Fibroblast of lung (primary cell): ENCODE measurements at regions not wholly inside any gene's neighbourhood (a gene's known extent, or its start where the extent isn't known, plus 50 kb on each side); places are given as distances from the start of the nearest gene placed in this dataset.

Experiments
- DNase-seq, 2 donors: peaks; one replicate each; pipeline versions ENCODE4 v3.0.0 to v3.0.0-alpha.2; 2010; ENCODE audit warnings: low read depth in 2 of 2
- H2AFZ ChIP-seq: 2 replicates; pipeline ENCODE4 v1.5.1; 2012; ENCODE audit warnings: low read length, control low read depth, inconsistent platforms
- H3K27ac ChIP-seq: 2 replicates; pipeline ENCODE4 v1.5.1; 2011; ENCODE audit warnings: low read length, control low read depth; ENCODE audit not compliant: insufficient read depth
- H3K27me3 ChIP-seq: 2 replicates; pipeline ENCODE4 v1.5.1; 2011; ENCODE audit warnings: mild to moderate bottlenecking, low read length; ENCODE audit not compliant: control insufficient read depth, insufficient read depth
- H3K36me3 ChIP-seq: 2 replicates; pipeline ENCODE4 v1.5.1; 2011; ENCODE audit warnings: low read length; ENCODE audit not compliant: control insufficient read depth, insufficient read depth
- H3K4me1 ChIP-seq: 2 replicates; pipeline ENCODE4 v1.5.1; 2011; ENCODE audit warnings: low read length; ENCODE audit not compliant: control insufficient read depth, insufficient read depth; ENCODE audit errors: extremely low read depth
- H3K4me2 ChIP-seq: 2 replicates; pipeline ENCODE4 v1.5.1; 2011; ENCODE audit warnings: low read length, control low read depth; ENCODE audit not compliant: insufficient read depth; ENCODE audit errors: extremely low read depth
- H3K4me3 ChIP-seq, 4 experiments: fragments of 200-600 bp in 1 of 4; sonication (generic) in 1 of 4; replicated peaks in 1 of 4; 2 replicates each; pipeline ENCODE4 v1.5.1; 2011 to 2016; ENCODE audit warnings: low read length in 4 of 4, low read depth in 3 of 4, mild to moderate bottlenecking in 3 of 4, control low read depth in 2 of 4, inconsistent platforms in 1 of 4, mixed read lengths in 1 of 4; ENCODE audit not compliant: insufficient read depth in 1 of 4; ENCODE audit errors: control extremely low read depth in 1 of 4
- H3K79me2 ChIP-seq: 2 replicates; pipeline ENCODE4 v1.5.1; 2012; ENCODE audit warnings: mild to moderate bottlenecking, low read length, inconsistent platforms; ENCODE audit not compliant: control insufficient read depth, insufficient read depth
- H3K9ac ChIP-seq: 2 replicates; pipeline ENCODE4 v1.5.1; 2011; ENCODE audit warnings: mild to moderate bottlenecking, low read length, control low read depth; ENCODE audit not compliant: insufficient read depth
- H3K9me3 ChIP-seq: 2 replicates; pipeline ENCODE4 v1.5.1; 2012; ENCODE audit warnings: low read depth, low read length; ENCODE audit not compliant: control insufficient read depth, insufficient read depth
- H4K20me1 ChIP-seq: 2 replicates; pipeline ENCODE4 v1.5.1; 2011; ENCODE audit warnings: low read length; ENCODE audit not compliant: control insufficient read depth, insufficient read depth; ENCODE audit errors: extremely low read depth
- CTCF ChIP-seq, 2 donors: IDR thresholded peaks in 1 of 2; conservative IDR thresholded peaks in 1 of 2; 1 replicate in 1 of 2; 2 replicates in 1 of 2; pipeline ENCODE4 v1.5.1; 2011 to 2012; ENCODE audit warnings: low read length in 2 of 2, control low read depth in 1 of 2, inconsistent platforms in 1 of 2, low read depth in 1 of 2, mild to moderate bottlenecking in 1 of 2
- EZH2 ChIP-seq: IDR thresholded peaks from 2 replicates; pipeline ENCODE4 v1.5.1; 2012; ENCODE audit warnings: low read length, control low read depth, mild to moderate bottlenecking; ENCODE audit errors: missing control alignments

DNA sequence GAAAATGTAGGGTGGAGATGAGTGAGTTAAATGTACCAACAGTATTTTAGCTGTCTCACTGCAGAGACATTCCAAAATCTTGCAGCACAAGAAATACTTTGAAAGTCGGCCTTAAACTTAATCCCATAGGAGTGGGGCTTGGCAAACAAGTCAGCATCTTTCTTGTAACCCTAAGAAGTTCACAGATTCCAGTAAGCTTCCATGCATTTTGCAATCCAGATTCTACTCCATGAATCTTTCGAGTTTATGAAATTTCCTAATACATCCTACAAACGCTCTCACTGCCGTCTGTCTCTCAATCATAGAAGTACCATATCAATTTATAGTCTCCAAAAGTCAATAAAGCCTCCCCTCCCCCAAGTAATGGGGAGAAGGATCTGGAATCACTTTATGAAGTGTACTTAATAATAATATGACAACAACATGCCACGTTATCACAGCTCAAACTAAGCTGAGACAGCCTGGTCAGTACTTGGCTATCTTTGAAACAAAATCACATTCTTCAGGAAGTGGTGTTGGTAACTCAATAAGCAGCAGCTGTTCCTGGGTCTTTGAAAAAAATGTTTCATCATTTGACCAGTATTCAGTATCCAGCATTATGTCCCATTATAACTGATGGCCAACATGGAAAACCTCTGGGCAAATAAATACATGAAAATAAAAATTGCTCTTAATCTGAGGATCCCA, 317.4 kb upstream of the RUNX1 start:
- H3K79me2 ChIP-seq, result no peaks in the 10 kb centered on the region
- no peaks in the 10 kb centered on the region for H3K27me3 ChIP-seq
- H4K20me1 ChIP-seq, result no peaks in the 10 kb centered on the region
- TF ChIP-seq CTCF (conservative IDR thresholded peaks at IDR 0.05 in 1 of 2, IDR thresholded peaks at IDR 0.05 in 1 of 2; ENCODE audit: low read depth in 1 of 2, low read length in 2 of 2), result no peak
- TF ChIP-seq EZH2, result no peak
- no peaks in the 10 kb centered on the region for H3K9me3 ChIP-seq
- H3K9ac ChIP-seq, result no peak overlapping the region
- peak overlapping the region; percentile 67 for H3K4me2 ChIP-seq
- DNase-seq, result peak; percentile 68 to 88
- H3K27ac ChIP-seq, result peak overlapping the region; percentile 63
- no peak overlapping the region for H3K4me3 ChIP-seq
- peaks cover 2% of the 10 kb centered on the region for H3K4me1 ChIP-seq
- peak overlapping the region; percentile 4 for H2AFZ ChIP-seq
- no peaks in the 10 kb centered on the region for H3K36me3 ChIP-seq

GRCh38 chr21:35363458-35363857, 314.4 kb upstream of the RUNX1 start:
- Histone ChIP-seq H2AFZ (no peak overlapping the region), H3K9me3 (no peaks in the 10 kb centered on the region), H3K36me3 (no peaks in the 10 kb centered on the region), H3K27me3 (no peaks in the 10 kb centered on the region), H3K79me2 (no peaks in the 10 kb centered on the region), H3K9ac (no peak overlapping the region), H3K4me3 (no peak overlapping the region), H3K4me2 (no peak overlapping the region), H3K4me1 (peaks cover 2% of the 10 kb centered on the region), H3K27ac (no peak overlapping the region), H4K20me1 (no peaks in the 10 kb centered on the region)
- TF ChIP-seq EZH2 (no peak), CTCF (conservative IDR thresholded peaks at IDR 0.05 in 1 of 2, IDR thresholded peaks at IDR 0.05 in 1 of 2; ENCODE audit: low read depth in 1 of 2, low read length in 2 of 2) (no peak)
- DNase-seq, result no peak

DNA sequence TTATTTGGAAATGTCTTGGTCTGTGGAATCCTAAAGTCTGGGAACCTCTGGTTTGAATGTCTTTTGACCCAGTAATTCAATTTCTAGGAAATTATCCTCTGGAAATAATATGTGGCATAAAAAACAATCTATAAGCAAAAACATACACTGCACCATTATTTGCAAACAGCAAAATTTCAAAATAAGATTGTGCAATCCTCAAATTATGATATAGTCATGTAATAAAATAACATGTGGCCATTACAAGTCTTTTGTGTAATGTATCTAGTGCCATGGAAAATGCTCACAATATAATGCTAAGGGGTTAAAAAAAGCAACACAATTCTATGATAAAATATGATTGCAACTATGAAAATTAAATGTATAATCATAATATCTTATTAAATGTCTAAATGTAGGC, 312.9 kb upstream of the RUNX1 start:
- H3K4me3 ChIP-seq, result no peak overlapping the region
- H3K9ac ChIP-seq, result no peak overlapping the region
- H3K27ac ChIP-seq, result no peak overlapping the region
- TF ChIP-seq CTCF (conservative IDR thresholded peaks at IDR 0.05 in 1 of 2, IDR thresholded peaks at IDR 0.05 in 1 of 2; ENCODE audit: low read depth in 1 of 2, low read length in 2 of 2), result no peak
- no peak for TF ChIP-seq EZH2
- H2AFZ ChIP-seq, result no peak overlapping the region
- H3K79me2 ChIP-seq, result no peaks in the 10 kb centered on the region
- no peak overlapping the region for H3K4me2 ChIP-seq
- no peaks in the 10 kb centered on the region for H3K27me3 ChIP-seq
- no peaks in the 10 kb centered on the region for H3K36me3 ChIP-seq
- no peaks in the 10 kb centered on the region for H3K9me3 ChIP-seq
- H3K4me1 ChIP-seq, result peaks cover under 1% of the 10 kb centered on the region
- no peak for DNase-seq
- H4K20me1 ChIP-seq, result no peaks in the 10 kb centered on the region
